PC-3 (cell line): ENCODE measurements at regions not wholly inside any gene's neighbourhood (a gene's known extent, or its start where the extent isn't known, plus 50 kb on each side); places are given as distances from the start of the nearest gene placed in this dataset.

Source experiments
- EZH2 ChIP-seq: fragments of 300-600 bp; sonication (generic); IDR thresholded peaks from one replicate; pipeline ENCODE4 v1.6.1; 2017; ENCODE audit warnings: antibody characterized with exemption, mild to moderate bottlenecking, low read length; ENCODE audit not compliant: unreplicated experiment
- EZH2phosphoT487 ChIP-seq: fragments of 300-600 bp; sonication (generic); IDR thresholded peaks from 2 replicates; pipeline ENCODE4 v1.6.1; 2018; ENCODE audit warnings: mild to moderate bottlenecking, antibody characterized with exemption, low read length, borderline replicate concordance
- TF ChIP-seq, protein P1 (sequence below): fragments of 300-600 bp; sonication (generic); conservative IDR thresholded peaks from 2 replicates; pipeline ENCODE4 v1.5.1; 2017; ENCODE audit warnings: antibody characterized with exemption, low read depth, mild to moderate bottlenecking, low read length

DNA sequence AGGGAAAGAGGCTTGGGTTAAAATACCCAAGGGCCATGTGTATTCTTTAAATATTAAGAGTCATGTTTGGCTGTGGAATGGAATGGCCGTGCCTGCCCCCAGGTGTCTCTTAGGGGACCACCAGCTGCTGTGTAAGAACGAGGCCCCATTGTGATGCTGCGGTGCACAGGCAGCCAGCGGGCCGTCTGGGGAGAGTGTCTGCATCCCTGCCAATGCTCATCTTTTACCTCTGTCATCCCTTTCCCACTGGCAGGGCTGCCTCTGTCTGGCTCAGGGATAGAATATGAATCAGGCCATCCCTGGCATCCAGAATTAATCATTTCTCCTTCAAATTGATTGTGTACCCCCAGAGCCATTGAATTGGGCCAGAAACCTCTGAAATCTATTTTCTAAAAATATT, 137.8 kb upstream of the GALNT17 start:
- TF ChIP-seq EZH2phosphoT487 (no peak), EZH2 (no peak)
- TF ChIP-seq, protein P1, sequence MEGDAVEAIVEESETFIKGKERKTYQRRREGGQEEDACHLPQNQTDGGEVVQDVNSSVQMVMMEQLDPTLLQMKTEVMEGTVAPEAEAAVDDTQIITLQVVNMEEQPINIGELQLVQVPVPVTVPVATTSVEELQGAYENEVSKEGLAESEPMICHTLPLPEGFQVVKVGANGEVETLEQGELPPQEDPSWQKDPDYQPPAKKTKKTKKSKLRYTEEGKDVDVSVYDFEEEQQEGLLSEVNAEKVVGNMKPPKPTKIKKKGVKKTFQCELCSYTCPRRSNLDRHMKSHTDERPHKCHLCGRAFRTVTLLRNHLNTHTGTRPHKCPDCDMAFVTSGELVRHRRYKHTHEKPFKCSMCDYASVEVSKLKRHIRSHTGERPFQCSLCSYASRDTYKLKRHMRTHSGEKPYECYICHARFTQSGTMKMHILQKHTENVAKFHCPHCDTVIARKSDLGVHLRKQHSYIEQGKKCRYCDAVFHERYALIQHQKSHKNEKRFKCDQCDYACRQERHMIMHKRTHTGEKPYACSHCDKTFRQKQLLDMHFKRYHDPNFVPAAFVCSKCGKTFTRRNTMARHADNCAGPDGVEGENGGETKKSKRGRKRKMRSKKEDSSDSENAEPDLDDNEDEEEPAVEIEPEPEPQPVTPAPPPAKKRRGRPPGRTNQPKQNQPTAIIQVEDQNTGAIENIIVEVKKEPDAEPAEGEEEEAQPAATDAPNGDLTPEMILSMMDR: no peak
